Chondrocyte (in vitro differentiated cells): ENCODE measurements at regions not wholly inside any gene's neighbourhood (a gene's known extent, or its start where the extent isn't known, plus 50 kb on each side); places are given as distances from the start of the nearest gene placed in this dataset.
"Not testable (repeated sequence)": the region's sequence is repeated elsewhere in the genome, so short reads cannot be mapped to it uniquely, and the experiment has no call there.

Experiments
- DNase-seq: peaks from one replicate; pipeline ENCODE4 v3.0.0; 2021; ENCODE audit warnings: mixed read lengths, low spot score
- H3K27ac Mint-ChIP-seq: one replicate; pipeline ENCODE4 v1.8.0; 2021; ENCODE audit warnings: mild to moderate bottlenecking, moderate library complexity, mixed read lengths; ENCODE audit not compliant: unreplicated experiment
- H3K27me3 Mint-ChIP-seq: 2 replicates; pipeline ENCODE4 v1.8.0; 2021; ENCODE audit warnings: low read depth, mixed read lengths
- H3K36me3 Mint-ChIP-seq: 2 replicates; pipeline ENCODE4 v1.8.0; 2021; ENCODE audit warnings: low read depth, mixed read lengths
- H3K4me1 Mint-ChIP-seq: 2 replicates; pipeline ENCODE4 v1.8.0; 2021; ENCODE audit warnings: low read depth, mild to moderate bottlenecking, mixed read lengths
- H3K4me3 Mint-ChIP-seq: one replicate; pipeline ENCODE4 v1.8.0; 2021; ENCODE audit warnings: mild to moderate bottlenecking, moderate library complexity, mixed read lengths; ENCODE audit not compliant: unreplicated experiment
- H3K9me3 Mint-ChIP-seq: 2 replicates; pipeline ENCODE4 v1.8.0; 2021; ENCODE audit warnings: low read depth, mixed read lengths
- CTCF ChIP-seq: fragments of 200-600 bp; sonication (generic); IDR thresholded peaks from 2 replicates; pipeline ENCODE4 v1.5.0; 2021; ENCODE audit warnings: antibody characterized with exemption, mild to moderate bottlenecking, moderate library complexity

GRCh38 chr3:153551536-153552285 is 389.7 kb downstream of the RAP2B start:
- TF ChIP-seq CTCF = no peak
- Mint-ChIP-seq H3K4me3 (no peak overlapping the region), H3K4me1 (no peaks in the 10 kb centered on the region), H3K27ac (no peak overlapping the region), H3K9me3 (no peaks in the 10 kb centered on the region), H3K27me3 (peaks cover 5% of the 10 kb centered on the region), H3K36me3 (no peaks in the 10 kb centered on the region)
- no peak for DNase-seq

- Mint-ChIP-seq H3K9me3 (peaks cover 7% of the 10 kb centered on the region), H3K36me3 (no peaks in the 10 kb centered on the region), H3K4me3 (no peak overlapping the region), H3K27ac (no peak overlapping the region), H3K4me1 (no peaks in the 10 kb centered on the region), H3K27me3 (peaks cover 5% of the 10 kb centered on the region)
- DNase-seq = no peak
- TF ChIP-seq CTCF = no peak
Measured at GRCh38 chr3:153552887-153553604, 391.0 kb downstream of the RAP2B start.

GRCh38 chr3:153553605-153553945 is 391.5 kb downstream of the RAP2B start:
- H3K4me3 Mint-ChIP-seq = no peak overlapping the region
- H3K4me1 Mint-ChIP-seq = no peaks in the 10 kb centered on the region
- no peak overlapping the region for H3K27ac Mint-ChIP-seq
- H3K27me3 Mint-ChIP-seq = peaks cover 5% of the 10 kb centered on the region
- peaks cover 4% of the 10 kb centered on the region for H3K36me3 Mint-ChIP-seq
- no peak for TF ChIP-seq CTCF
- DNase-seq = no peak
- H3K9me3 Mint-ChIP-seq = peaks cover 12% of the 10 kb centered on the region

GRCh38 chr3:153555919-153556318 is 393.9 kb downstream of the RAP2B start:
- H3K4me1 Mint-ChIP-seq = no peaks in the 10 kb centered on the region
- no peak overlapping the region for H3K27ac Mint-ChIP-seq
- no peak for DNase-seq
- no peak for TF ChIP-seq CTCF
- H3K27me3 Mint-ChIP-seq = peaks cover 5% of the 10 kb centered on the region
- H3K4me3 Mint-ChIP-seq = no peak overlapping the region
- H3K9me3 Mint-ChIP-seq = peaks cover 30% of the 10 kb centered on the region
- H3K36me3 Mint-ChIP-seq = peaks cover 7% of the 10 kb centered on the region

- H3K36me3 Mint-ChIP-seq, H3K4me1 Mint-ChIP-seq, H3K27me3 Mint-ChIP-seq, DNase-seq, H3K27ac Mint-ChIP-seq, H3K4me3 Mint-ChIP-seq: not testable (repeated sequence)
- H3K9me3 Mint-ChIP-seq = peaks cover 48% of the 10 kb centered on the region
Measured at GRCh38 chr3:153559366-153559765, 397.3 kb downstream of the RAP2B start.
